K562 (cell line): ENCODE measurements at regions not wholly inside any gene's neighbourhood (a gene's known extent, or its start where the extent isn't known, plus 50 kb on each side); places are given as distances from the start of the nearest gene placed in this dataset.

Source experiments
- ATAC-seq: fragments of 200-7000 bp; cut with Tn5 transposase; 3 replicates; pipeline ENCODE4 v1.9.1; 2020; ENCODE audit warnings: moderate library complexity
- BruUV-seq: library from RNA; stranded (reverse); fragments of 400-500 nt; replicated peaks from 2 replicates; lab custom pipeline; 2021; lab: Mats Ljungman, UMichigan
- CTCF ChIA-PET: fragments of 300-600 bp; formaldehyde crosslinking; extraction: SDS; loops from one replicate; lab custom pipeline; 2021; ENCODE audit warnings: low intra/inter-chr PET ratio; lab: Yijun Ruan, JAX
- POLR2A ChIA-PET: fragments of 300-600, 350-650 bp; sonication (Branson Sonifier 250); formaldehyde crosslinking; extraction: SDS; loops from one replicate; lab custom pipeline; 2021; ENCODE audit warnings: antibody characterized with exemption, inconsistent platforms; lab: Yijun Ruan, JAX
- DNase-seq, 4 experiments: peaks; one replicate each; pipeline versions ENCODE4 v3.0.0 to v3.0.0-alpha.2; 2011 to 2018; ENCODE audit warnings: low spot score in 3 of 4, mixed read lengths in 3 of 4; ENCODE audit errors: extremely low read depth in 1 of 4
- FAIRE-seq: peaks from 2 replicates; lab custom pipeline; 2011; peaks lifted over from hg19 to GRCh38; lab: Jason Lieb, UNC
- H2AFZ ChIP-seq: 2 replicates; pipeline ENCODE4 v1.6.0; 2011; ENCODE audit warnings: low read depth, low read length, control low read depth, inconsistent platforms
- H3K27ac ChIP-seq: fragments of 200-600 bp; 3 replicates; pipeline ENCODE4 v1.8.0; 2011; ENCODE audit warnings: low read depth, mild to moderate bottlenecking, control low read depth, inconsistent platforms, low read length, moderate library complexity, mixed read lengths; ENCODE audit errors: extremely low read depth
- H3K27me3 ChIP-seq, 2 experiments: fragments of 300-600 bp in 1 of 2; 2 replicates in 1 of 2; 3 replicates in 1 of 2; pipeline versions ENCODE4 v1.6.0 to v1.8.0; 2011; ENCODE audit warnings: inconsistent platforms in 2 of 2, low read length in 2 of 2, mild to moderate bottlenecking in 1 of 2, mixed read lengths in 1 of 2, moderate library complexity in 1 of 2; ENCODE audit not compliant: control insufficient read depth in 2 of 2, insufficient read depth in 2 of 2
- H3K36me3 ChIP-seq: fragments of 300-600 bp; 3 replicates; pipeline ENCODE4 v1.8.0; 2011; ENCODE audit warnings: mild to moderate bottlenecking, low read length, inconsistent platforms; ENCODE audit not compliant: control insufficient read depth, insufficient read depth
- H3K4me1 ChIP-seq, 2 experiments: fragments of 200-600 bp in 1 of 2; replicated peaks in 1 of 2; 2 replicates in 1 of 2; 3 replicates in 1 of 2; pipeline versions ENCODE4 v1.5.1 to v1.8.0; 2011; ENCODE audit warnings: inconsistent platforms in 2 of 2, low read length in 2 of 2, mild to moderate bottlenecking in 1 of 2, mixed read lengths in 1 of 2, moderate library complexity in 1 of 2; ENCODE audit not compliant: control insufficient read depth in 2 of 2, insufficient read depth in 2 of 2
- H3K4me2 ChIP-seq: 2 replicates; pipeline ENCODE4 v1.6.1; 2011; ENCODE audit warnings: low read length, control low read depth, inconsistent platforms, mixed read lengths; ENCODE audit not compliant: insufficient read depth
- H3K4me3 ChIP-seq: fragments of 200-600 bp; sonication (generic), shearing (Covaris generic); 2 replicates; pipeline ENCODE4 v1.5.1; 2016; ENCODE audit warnings: control low read depth, inconsistent platforms
- H3K79me2 ChIP-seq: fragments of 200-600 bp; 3 replicates; pipeline ENCODE4 v1.8.0; 2011; ENCODE audit warnings: low read length, inconsistent platforms; ENCODE audit not compliant: control insufficient read depth, insufficient read depth
- H3K9ac ChIP-seq, 2 experiments: 2 replicates each; pipeline versions ENCODE4 v1.6.0 to v1.6.1; 2011; ENCODE audit warnings: low read depth in 2 of 2, low read length in 2 of 2, control low read depth in 1 of 2, inconsistent platforms in 1 of 2, mild to moderate bottlenecking in 1 of 2, mixed read lengths in 1 of 2; ENCODE audit not compliant: insufficient read depth in 1 of 2
- H3K9me1 ChIP-seq: one replicate; pipeline ENCODE4 v1.6.0; 2011; ENCODE audit warnings: inconsistent platforms, mild to moderate bottlenecking, low read length, moderate library complexity; ENCODE audit not compliant: control insufficient read depth, insufficient read depth
- H3K9me3 ChIP-seq: replicated peaks from 2 replicates; pipeline ENCODE4 v1.5.1; 2011; ENCODE audit warnings: low read depth, low read length, inconsistent platforms; ENCODE audit not compliant: control insufficient read depth, insufficient read depth
- H4K20me1 ChIP-seq: replicated peaks from 2 replicates; pipeline ENCODE4 v1.6.1; 2011; ENCODE audit warnings: low read length, inconsistent platforms, mixed read lengths; ENCODE audit not compliant: control insufficient read depth, insufficient read depth
- MTF1 ChIP-seq: fragments of 250-450 bp; sonication (Bioruptor Pico); IDR thresholded peaks from 2 replicates; pipeline ENCODE4 v1.9.0; 2021; ENCODE audit warnings: moderate library complexity, mild to moderate bottlenecking, inconsistent platforms, borderline replicate concordance
- NCOA1 ChIP-seq: fragments of 450-650 bp; IDR thresholded peaks from 2 replicates; pipeline ENCODE4 v1.6.1; 2016; ENCODE audit warnings: low read depth
- PHB2 ChIP-seq: fragments of 450-650 bp; IDR thresholded peaks from 2 replicates; pipeline ENCODE4 v1.6.1; 2017; ENCODE audit warnings: low read depth
- PTRF ChIP-seq: fragments of 450-650 bp; IDR thresholded peaks from 2 replicates; pipeline ENCODE4 v1.6.1; 2016; ENCODE audit warnings: mild to moderate bottlenecking, missing genetic modification characterization, missing compliant biosample characterization
- SMARCA5 ChIP-seq: fragments of 450-650 bp; IDR thresholded peaks from 2 replicates; pipeline ENCODE4 v1.6.1; 2016
- TEAD4 ChIP-seq, 2 experiments: sonication (generic) in 1 of 2; formaldehyde crosslinking in 1 of 2; IDR thresholded peaks; 2 replicates each; pipeline versions ENCODE4 v1.6.1 to v1.8.0; 2012 to 2022; ENCODE audit warnings: borderline replicate concordance in 1 of 2, inconsistent platforms in 1 of 2, low read length in 1 of 2, mild to moderate bottlenecking in 1 of 2, missing genetic modification reagents in 1 of 2
- ZNF407 ChIP-seq: fragments of 450-650 bp; IDR thresholded peaks from 2 replicates; pipeline ENCODE4 v1.6.1; 2016; ENCODE audit warnings: low read depth
- ZNF707 ChIP-seq: fragments of 250-450 bp; sonication (Bioruptor Pico); conservative IDR thresholded peaks from 2 replicates; pipeline ENCODE4 v1.8.0; 2022; ENCODE audit warnings: inconsistent platforms, mild to moderate bottlenecking, moderate library complexity
- WGBS: fragments of 100-300 bp; shearing (Covaris generic); methylation state at CpG from one replicate; pipeline ENCODE4 v1.1.6; 2016; ENCODE audit warnings: low coverage, mixed read lengths; ENCODE audit not compliant: insufficient coverage; ENCODE audit errors: missing lambda C conversion rate; 5-methylcytosine and 5-hydroxymethylcytosine counted together
- in situ Hi-C: fragments of 300-500 bp; cut with MboI; formaldehyde crosslinking; loops from 4 replicates; pipeline ENCODE4 v1.15.0; 2018; ENCODE audit warnings: inconsistent platforms, mixed read lengths
- intact Hi-C: fragments of 100-400 bp; cut with micrococcal nuclease; formaldehyde crosslinking; loops from 2 replicates; pipeline ENCODE4 v1.14.2; 2022

GRCh38 chr22:26904483-26904882 lies 247.1 kb downstream of the MIAT start (continued):
- TF ChIP-seq ZNF407 (no peak), PTRF (no peak)

GRCh38 chr22:26905076-26905475 lies 247.7 kb downstream of the MIAT start:
- TF ChIP-seq SMARCA5 (no peak), ZNF707 (CRISPR knock-in tag) (no peak), PHB2 (no peak), TEAD4 (IDR thresholded peaks at IDR 0.05; ENCODE audit: low read length) (no peak), TEAD4 (CRISPR knock-in tag; IDR thresholded peaks at IDR 0.05; ENCODE audit: borderline replicate concordance) (no peak), NCOA1 (no peak), MTF1 (no peak)
- Histone ChIP-seq H3K27me3 (peaks cover 0 to 16% of the 10 kb centered on the region in 2 experiments; a peak in 3 of 5 replicates), H3K9ac (no peak overlapping the region), H3K27ac (no peak overlapping the region), H3K9me3 (no peaks in the 10 kb centered on the region), H3K4me2 (no peak overlapping the region), H4K20me1 (0 out of 2 replicates have a peak, but pooled peaks cover 3% of the 10 kb centered on the region), H2AFZ (no peak overlapping the region), H3K9me1 (no peaks in the 10 kb centered on the region), H3K4me1 (no peaks in the 10 kb centered on the region), H3K36me3 (no peaks in the 10 kb centered on the region), H3K4me3 (no peak overlapping the region), H3K79me2 (no peaks in the 10 kb centered on the region)
- POLR2A ChIA-PET: interaction anchor here (0.8 kb wide), 1 partner anchor 16 kb away, joined by 3 read pairs; no protein-coding TSS in a partner anchor
- DNase-seq (no peak), ATAC-seq (no peak), FAIRE-seq (no peak)
- CTCF ChIA-PET: no interaction called here
- in situ Hi-C loops (no loop called here), intact Hi-C loops (no loop called here)
- no TSS peak for BruUV-seq
- 0% methylated on average over 2 of the region's 3 CpGs for WGBS
